ENCODE measurements at regions not wholly inside any gene's neighbourhood (a gene's known extent, or its start where the extent isn't known, plus 50 kb on each side); places are given as distances from the start of the nearest gene placed in this dataset.

DNA sequence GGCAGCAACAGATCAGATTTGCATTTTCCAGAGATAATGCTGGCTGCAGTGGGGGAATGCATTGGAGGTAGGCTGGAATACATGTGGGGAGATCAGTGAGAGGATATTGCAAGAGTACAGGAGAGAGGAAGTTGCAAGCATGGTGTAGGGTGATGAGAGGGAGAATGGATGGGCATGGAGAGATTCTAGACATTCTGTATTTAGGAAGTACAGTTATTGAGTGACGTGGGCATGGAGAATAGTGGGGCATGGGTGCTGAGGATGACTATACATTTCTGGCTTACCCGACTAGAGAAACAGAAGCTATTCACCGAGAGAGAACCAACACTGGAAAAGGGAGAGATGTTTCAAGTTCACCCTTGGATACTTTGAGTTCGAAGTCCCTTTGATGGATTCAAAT, 116.9 kb upstream of the SVIL start:
- no peaks in the 10 kb centered on the region for H3K27me3 ChIP-seq (ENCODE audit: low read length)
- no TSS peak for BruUV-seq (replicated peaks)
- no peak overlapping the region for H3K27ac ChIP-seq (ENCODE audit: low read length)
- no peak for ATAC-seq
- no peaks in the 10 kb centered on the region for H3K9me3 ChIP-seq (ENCODE audit: low read length)
- H3K36me3 ChIP-seq (ENCODE audit: low read depth, low read length) = no peaks in the 10 kb centered on the region
- TF ChIP-seq EZH2phosphoT487 (IDR thresholded peaks at IDR 0.05; ENCODE audit: borderline replicate concordance, low read length) (no peak), EZH2 (IDR thresholded peaks at IDR 0.05; ENCODE audit: low read length, unreplicated experiment) (no peak)
- TF ChIP-seq, protein P1, sequence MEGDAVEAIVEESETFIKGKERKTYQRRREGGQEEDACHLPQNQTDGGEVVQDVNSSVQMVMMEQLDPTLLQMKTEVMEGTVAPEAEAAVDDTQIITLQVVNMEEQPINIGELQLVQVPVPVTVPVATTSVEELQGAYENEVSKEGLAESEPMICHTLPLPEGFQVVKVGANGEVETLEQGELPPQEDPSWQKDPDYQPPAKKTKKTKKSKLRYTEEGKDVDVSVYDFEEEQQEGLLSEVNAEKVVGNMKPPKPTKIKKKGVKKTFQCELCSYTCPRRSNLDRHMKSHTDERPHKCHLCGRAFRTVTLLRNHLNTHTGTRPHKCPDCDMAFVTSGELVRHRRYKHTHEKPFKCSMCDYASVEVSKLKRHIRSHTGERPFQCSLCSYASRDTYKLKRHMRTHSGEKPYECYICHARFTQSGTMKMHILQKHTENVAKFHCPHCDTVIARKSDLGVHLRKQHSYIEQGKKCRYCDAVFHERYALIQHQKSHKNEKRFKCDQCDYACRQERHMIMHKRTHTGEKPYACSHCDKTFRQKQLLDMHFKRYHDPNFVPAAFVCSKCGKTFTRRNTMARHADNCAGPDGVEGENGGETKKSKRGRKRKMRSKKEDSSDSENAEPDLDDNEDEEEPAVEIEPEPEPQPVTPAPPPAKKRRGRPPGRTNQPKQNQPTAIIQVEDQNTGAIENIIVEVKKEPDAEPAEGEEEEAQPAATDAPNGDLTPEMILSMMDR (conservative IDR thresholded peaks at IDR 0.05; ENCODE audit: low read depth, low read length) = no peak
- POLR2A ChIA-PET (ENCODE audit: unreplicated experiment) = no interaction called here
- no peaks in the 10 kb centered on the region for H3K79me2 ChIP-seq (ENCODE audit: low read length)
- intact Hi-C loops (cut with micrococcal nuclease) = no loop called here
- CTCF ChIA-PET = no interaction called here
- no peaks in the 10 kb centered on the region for H4K20me1 ChIP-seq (ENCODE audit: low read length)
- no peak overlapping the region for H3K4me3 ChIP-seq (ENCODE audit: low read length)
- H2AFZ ChIP-seq (ENCODE audit: low read length) = no peak overlapping the region
- no peak overlapping the region for H3K9ac ChIP-seq (ENCODE audit: low read length)
- peaks cover 8% of the 10 kb centered on the region for H3K4me1 ChIP-seq (ENCODE audit: insufficient read depth, low read length)
- no peak overlapping the region for H3K4me2 ChIP-seq (ENCODE audit: low read length)
- no peaks in the 10 kb centered on the region for H3F3A ChIP-seq (ENCODE audit: low read length, unreplicated experiment)
- H3K9me2 ChIP-seq (replicated peaks; ENCODE audit: low read length) = no peaks in the 10 kb centered on the region
- DNase-seq = no peak

DNA sequence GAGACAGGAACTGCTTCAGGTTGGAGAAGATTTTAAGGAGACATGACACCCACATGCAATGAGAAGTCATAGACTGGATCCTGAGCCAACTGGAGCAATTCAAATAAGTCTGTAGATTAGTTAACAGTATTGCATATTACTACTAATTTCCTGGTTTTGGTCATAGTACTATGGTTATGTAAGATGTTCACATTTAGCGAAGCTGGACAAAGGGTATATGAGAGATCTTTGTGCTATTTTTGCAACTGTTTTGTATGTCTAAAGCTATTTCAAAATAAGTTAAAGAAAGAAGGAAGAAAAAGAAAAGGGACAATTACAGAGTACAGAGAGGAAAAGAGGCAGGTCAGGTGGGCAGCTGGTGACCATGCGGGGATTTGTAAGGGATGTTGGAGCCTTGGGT, 116.5 kb upstream of the SVIL start:
- Histone ChIP-seq H3K79me2 (ENCODE audit: low read length) (no peaks in the 10 kb centered on the region), H3K9ac (ENCODE audit: low read length) (no peak overlapping the region), H3K9me2 (replicated peaks; ENCODE audit: low read length) (no peaks in the 10 kb centered on the region), H3K9me3 (ENCODE audit: low read length) (no peaks in the 10 kb centered on the region), H3K4me3 (ENCODE audit: low read length) (no peak overlapping the region), H3K4me1 (ENCODE audit: insufficient read depth, low read length) (peaks cover 4% of the 10 kb centered on the region), H4K20me1 (ENCODE audit: low read length) (no peaks in the 10 kb centered on the region), H3K36me3 (ENCODE audit: low read depth, low read length) (no peaks in the 10 kb centered on the region), H3K27ac (ENCODE audit: low read length) (no peak overlapping the region), H3F3A (ENCODE audit: low read length, unreplicated experiment) (no peaks in the 10 kb centered on the region), H3K27me3 (ENCODE audit: low read length) (no peaks in the 10 kb centered on the region), H3K4me2 (ENCODE audit: low read length) (no peak overlapping the region), H2AFZ (ENCODE audit: low read length) (no peak overlapping the region)
- BruUV-seq (replicated peaks) = no TSS peak
- ChIA-PET CTCF (no interaction called here), POLR2A (ENCODE audit: unreplicated experiment) (interaction anchor here (0.6 kb wide), 1 partner anchor 109 kb away, joined by 4 read pairs; no protein-coding TSS in a partner anchor)
- ATAC-seq = no peak
- TF ChIP-seq, protein P1 (conservative IDR thresholded peaks at IDR 0.05; ENCODE audit: low read depth, low read length) = no peak
- TF ChIP-seq EZH2phosphoT487 (IDR thresholded peaks at IDR 0.05; ENCODE audit: borderline replicate concordance, low read length) = no peak
- no peak for TF ChIP-seq EZH2 (IDR thresholded peaks at IDR 0.05; ENCODE audit: low read length, unreplicated experiment)
- intact Hi-C loops (cut with micrococcal nuclease) = no loop called here
- no peak for DNase-seq

DNA sequence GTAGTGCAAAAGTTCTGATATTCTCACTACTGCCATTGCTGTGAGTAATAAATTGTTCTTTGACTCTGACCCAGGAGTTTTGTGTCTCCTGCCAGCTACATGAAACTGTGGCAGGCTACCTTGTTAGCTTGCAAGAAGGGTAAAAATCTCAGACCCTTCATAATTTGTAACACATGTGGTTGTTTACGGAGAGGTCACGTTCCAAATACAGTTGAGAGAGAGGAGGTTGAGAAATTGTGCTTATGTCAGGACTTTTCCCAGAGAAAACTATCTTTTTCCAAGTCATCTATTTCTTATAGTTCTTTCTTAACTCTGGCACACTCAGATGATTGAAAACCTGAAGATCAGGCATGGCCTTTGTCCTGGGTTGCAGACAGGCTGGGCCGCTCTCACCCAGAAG, 114.4 kb upstream of the SVIL start:
- Histone ChIP-seq H3K4me3 (ENCODE audit: low read length) (no peak overlapping the region), H3K4me1 (ENCODE audit: insufficient read depth, low read length) (peaks cover 4% of the 10 kb centered on the region), H2AFZ (ENCODE audit: low read length) (no peak overlapping the region), H3K79me2 (ENCODE audit: low read length) (no peaks in the 10 kb centered on the region), H4K20me1 (ENCODE audit: low read length) (no peaks in the 10 kb centered on the region), H3K27me3 (ENCODE audit: low read length) (no peaks in the 10 kb centered on the region), H3K9me3 (ENCODE audit: low read length) (no peaks in the 10 kb centered on the region), H3F3A (ENCODE audit: low read length, unreplicated experiment) (no peaks in the 10 kb centered on the region), H3K27ac (ENCODE audit: low read length) (no peak overlapping the region), H3K36me3 (ENCODE audit: low read depth, low read length) (no peaks in the 10 kb centered on the region), H3K9ac (ENCODE audit: low read length) (no peak overlapping the region), H3K4me2 (ENCODE audit: low read length) (no peak overlapping the region), H3K9me2 (replicated peaks; ENCODE audit: low read length) (no peaks in the 10 kb centered on the region)
- no TSS peak for BruUV-seq (replicated peaks)
- ATAC-seq (no peak), DNase-seq (no peak)
- ChIA-PET CTCF (no interaction called here), POLR2A (ENCODE audit: unreplicated experiment) (no interaction called here)
- intact Hi-C loops (cut with micrococcal nuclease) = no loop called here
- no peak for TF ChIP-seq EZH2 (IDR thresholded peaks at IDR 0.05; ENCODE audit: low read length, unreplicated experiment)
- TF ChIP-seq, protein P1 (conservative IDR thresholded peaks at IDR 0.05; ENCODE audit: low read depth, low read length) = no peak
- no peak for TF ChIP-seq EZH2phosphoT487 (IDR thresholded peaks at IDR 0.05; ENCODE audit: borderline replicate concordance, low read length)
